ENCODE measurements at regions not wholly inside any gene's neighbourhood (a gene's known extent, or its start where the extent isn't known, plus 50 kb on each side); places are given as distances from the start of the nearest gene placed in this dataset.

- TF ChIP-seq CTCF (IDR thresholded peaks at IDR 0.05; ENCODE audit: borderline replicate concordance, extremely low read depth, low read length, poor library complexity, severe bottlenecking) (no peak), EZH2 (IDR thresholded peaks at IDR 0.05; ENCODE audit: borderline replicate concordance, low read depth, low read length, severe bottlenecking) (no peak)
Observed at GRCh38 chr18:69213842-69214241, 186.8 kb upstream of the DOK6 start.
